ENCODE measurements at regions not wholly inside any gene's neighbourhood (a gene's known extent, or its start where the extent isn't known, plus 50 kb on each side); places are given as distances from the start of the nearest gene placed in this dataset.

DNA sequence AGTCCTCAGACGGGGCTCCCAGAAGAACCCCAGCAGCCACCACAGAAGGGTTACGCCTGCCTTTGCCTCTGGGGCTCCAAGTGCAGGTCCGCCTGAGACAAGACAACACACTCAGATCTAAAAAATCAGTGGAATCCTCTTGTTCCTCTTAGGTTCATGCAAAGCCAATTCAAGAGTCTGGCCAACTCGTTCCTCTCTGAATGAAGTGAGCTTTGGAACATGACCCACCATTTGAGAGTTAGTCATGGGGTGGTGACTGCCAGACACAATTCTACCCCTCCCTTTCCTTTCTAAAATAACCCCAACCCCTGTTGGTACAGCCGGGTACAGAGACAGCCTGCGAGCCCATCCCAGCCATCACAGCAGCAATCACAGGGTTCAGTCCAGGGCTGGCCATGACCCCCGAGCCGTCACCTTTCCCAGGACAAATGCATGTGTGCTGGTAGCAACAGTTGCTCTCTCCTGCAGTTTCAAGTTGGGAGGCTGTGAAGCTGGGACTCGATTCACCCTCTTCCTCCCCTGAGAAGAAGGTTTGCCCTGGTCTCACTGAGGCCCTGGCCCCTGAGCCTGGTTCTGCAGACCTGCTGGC is 183.1 kb upstream of the SH3BP4 start:
- DNase-seq (ENCODE audit: insufficient read length, low spot score), result no peak
- FAIRE-seq, result no peak
- TF ChIP-seq POLR2A (IDR thresholded peaks at IDR 0.05; ENCODE audit: low read depth, low read length), result no peak
- no peak for TF ChIP-seq SPI1 (IDR thresholded peaks at IDR 0.05; ENCODE audit: low read depth, low read length)
- TF ChIP-seq PAX5 (IDR thresholded peaks at IDR 0.05; ENCODE audit: insufficient read depth, low read length, severe bottlenecking), result no peak
- TF ChIP-seq TAF1 (IDR thresholded peaks at IDR 0.05; ENCODE audit: low read depth, low read length), result no peak
- TF ChIP-seq POU2F2 (IDR thresholded peaks at IDR 0.05; ENCODE audit: low read depth, low read length), result no peak
- TF ChIP-seq POLR2AphosphoS5 (IDR thresholded peaks at IDR 0.05; ENCODE audit: low read depth, low read length), result no peak

- FAIRE-seq (no peak), DNase-seq (ENCODE audit: insufficient read length, low spot score) (no peak)
- TF ChIP-seq SPI1 (IDR thresholded peaks at IDR 0.05; ENCODE audit: low read depth, low read length), result no peak
- no peak for TF ChIP-seq TAF1 (IDR thresholded peaks at IDR 0.05; ENCODE audit: low read depth, low read length)
- TF ChIP-seq PAX5 (IDR thresholded peaks at IDR 0.05; ENCODE audit: insufficient read depth, low read length, severe bottlenecking), result no peak
- no peak for TF ChIP-seq POU2F2 (IDR thresholded peaks at IDR 0.05; ENCODE audit: low read depth, low read length)
Measured at GRCh38 chr2:234765279-234765678, 186.5 kb upstream of the SH3BP4 start.

DNA sequence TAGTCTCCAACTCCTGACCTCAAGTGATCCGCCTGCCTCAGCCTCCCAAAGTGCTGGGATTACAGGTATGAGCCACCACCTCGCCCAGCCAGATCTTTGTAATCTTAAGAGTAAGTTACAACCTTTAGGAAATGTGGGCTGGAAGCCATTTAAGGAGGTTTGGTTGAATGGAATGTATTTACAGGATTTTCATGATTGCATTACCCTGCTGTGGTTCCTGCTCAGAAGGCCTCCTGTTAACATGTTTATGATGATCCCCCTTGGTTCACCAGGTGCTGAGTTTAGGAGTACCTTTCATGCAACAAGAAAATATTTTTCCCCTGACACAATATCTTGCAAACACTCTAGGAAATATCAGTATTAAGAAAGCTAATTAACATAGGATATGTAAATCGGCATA is 187.4 kb upstream of the SH3BP4 start:
- DNase-seq (ENCODE audit: insufficient read length, low spot score), result no peak
- TF ChIP-seq POLR2A (IDR thresholded peaks at IDR 0.05; ENCODE audit: low read depth, low read length), result no peak
- TF ChIP-seq SPI1 (IDR thresholded peaks at IDR 0.05; ENCODE audit: low read depth, low read length), result no peak
- no peak for FAIRE-seq

DNA sequence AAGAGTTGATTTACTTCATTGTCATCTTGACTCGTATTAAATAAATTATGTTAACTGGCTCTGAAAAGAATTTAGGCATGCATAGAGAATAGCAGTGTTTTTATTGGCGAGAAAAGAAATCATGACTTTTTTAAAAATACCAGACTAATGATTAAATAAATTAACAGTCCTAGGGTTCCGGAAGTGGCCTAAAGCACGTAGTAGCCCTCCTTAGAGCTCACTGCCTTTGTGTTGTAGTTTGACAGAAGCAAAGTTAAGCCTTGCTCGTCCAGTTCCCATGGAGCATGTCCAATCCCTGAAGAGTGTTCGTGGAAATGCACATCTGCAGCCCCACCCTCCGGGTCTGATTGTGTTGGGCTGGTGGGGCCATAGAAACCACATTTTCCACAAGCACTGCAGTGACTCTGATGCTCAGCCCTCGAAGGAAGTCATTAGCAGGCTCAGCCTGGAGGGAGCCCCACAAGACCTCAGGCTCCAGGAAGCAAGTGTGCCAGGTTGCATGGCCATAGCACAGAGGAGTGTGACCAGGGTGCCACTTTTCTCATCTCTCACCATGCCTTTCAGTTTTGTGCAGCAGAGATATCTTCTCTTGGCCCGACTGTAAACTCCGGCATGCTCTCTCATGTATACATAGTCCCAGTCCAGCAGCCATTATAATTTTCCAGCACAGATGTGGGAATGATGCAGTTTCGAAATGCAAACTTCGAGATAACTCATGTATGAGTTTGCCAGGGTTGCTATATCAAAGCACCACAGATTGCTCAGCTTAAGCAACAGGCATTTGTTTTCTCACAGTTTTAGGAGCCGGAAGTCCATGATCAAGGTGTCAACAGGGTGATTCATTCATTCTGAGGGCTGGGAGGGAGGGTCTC is 188.6 kb upstream of the SH3BP4 start:
- no peak for DNase-seq (ENCODE audit: insufficient read length, low spot score)
- no peak for TF ChIP-seq POLR2AphosphoS5 (IDR thresholded peaks at IDR 0.05; ENCODE audit: low read depth, low read length)
- no peak for TF ChIP-seq POU2F2 (IDR thresholded peaks at IDR 0.05; ENCODE audit: low read depth, low read length)
- TF ChIP-seq TAF1 (IDR thresholded peaks at IDR 0.05; ENCODE audit: low read depth, low read length), result no peak
- FAIRE-seq, result no peak

GRCh38 chr2:234761910-234762309 is 189.9 kb upstream of the SH3BP4 start:
- no peak for FAIRE-seq
- DNase-seq (ENCODE audit: insufficient read length, low spot score), result no peak
- TF ChIP-seq SPI1 (IDR thresholded peaks at IDR 0.05; ENCODE audit: low read depth, low read length) (no peak), PAX5 (IDR thresholded peaks at IDR 0.05; ENCODE audit: insufficient read depth, low read length, severe bottlenecking) (no peak), TAF1 (IDR thresholded peaks at IDR 0.05; ENCODE audit: low read depth, low read length) (no peak), POLR2A (IDR thresholded peaks at IDR 0.05; ENCODE audit: low read depth, low read length) (no peak), POU2F2 (IDR thresholded peaks at IDR 0.05; ENCODE audit: low read depth, low read length) (no peak), POLR2AphosphoS5 (IDR thresholded peaks at IDR 0.05; ENCODE audit: low read depth, low read length) (no peak)

- no peak for DNase-seq (ENCODE audit: insufficient read length, low spot score)
Measured at GRCh38 chr2:234754126-234754525, 197.7 kb upstream of the SH3BP4 start.

DNA sequence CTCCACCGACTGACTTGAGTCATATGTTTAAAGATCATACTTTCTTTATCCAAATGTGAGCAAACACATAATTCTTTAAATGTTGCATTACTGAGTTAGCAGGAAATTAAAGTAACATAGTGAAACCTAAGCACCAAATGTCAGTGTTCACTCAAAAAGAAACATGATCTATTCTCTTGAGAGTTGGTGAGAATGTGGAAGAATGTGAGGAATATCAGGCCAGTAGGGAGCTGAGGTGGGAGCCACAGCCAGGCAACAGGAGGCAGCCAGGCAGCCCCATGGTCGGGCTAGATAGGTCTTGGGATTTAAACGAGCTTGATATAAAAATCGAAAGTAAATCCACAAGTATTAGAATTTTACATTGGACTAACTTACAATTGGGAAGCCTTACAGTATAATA is 198.1 kb upstream of the SH3BP4 start:
- DNase-seq (ENCODE audit: insufficient read length, low spot score) (no peak), FAIRE-seq (no peak)
- TF ChIP-seq TAF1 (IDR thresholded peaks at IDR 0.05; ENCODE audit: low read depth, low read length) (no peak), POU2F2 (IDR thresholded peaks at IDR 0.05; ENCODE audit: low read depth, low read length) (no peak), SPI1 (IDR thresholded peaks at IDR 0.05; ENCODE audit: low read depth, low read length) (no peak), POLR2A (IDR thresholded peaks at IDR 0.05; ENCODE audit: low read depth, low read length) (no peak), POLR2AphosphoS5 (IDR thresholded peaks at IDR 0.05; ENCODE audit: low read depth, low read length) (no peak), PAX5 (IDR thresholded peaks at IDR 0.05; ENCODE audit: insufficient read depth, low read length, severe bottlenecking) (no peak)

More at GRCh38 chr2:234754126-234754525, 197.7 kb upstream of the SH3BP4 start:
- TF ChIP-seq SPI1 (IDR thresholded peaks at IDR 0.05; ENCODE audit: low read depth, low read length) (no peak), POU2F2 (IDR thresholded peaks at IDR 0.05; ENCODE audit: low read depth, low read length) (no peak), PAX5 (IDR thresholded peaks at IDR 0.05; ENCODE audit: insufficient read depth, low read length, severe bottlenecking) (no peak), TAF1 (IDR thresholded peaks at IDR 0.05; ENCODE audit: low read depth, low read length) (no peak), POLR2AphosphoS5 (IDR thresholded peaks at IDR 0.05; ENCODE audit: low read depth, low read length) (no peak), POLR2A (IDR thresholded peaks at IDR 0.05; ENCODE audit: low read depth, low read length) (no peak)
- no peak for FAIRE-seq

GRCh38 chr2:234752966-234753365 is 198.9 kb upstream of the SH3BP4 start:
- FAIRE-seq, result no peak
- DNase-seq (ENCODE audit: insufficient read length, low spot score), result no peak
- TF ChIP-seq POU2F2 (IDR thresholded peaks at IDR 0.05; ENCODE audit: low read depth, low read length) (no peak), TAF1 (IDR thresholded peaks at IDR 0.05; ENCODE audit: low read depth, low read length) (no peak), POLR2AphosphoS5 (IDR thresholded peaks at IDR 0.05; ENCODE audit: low read depth, low read length) (no peak), PAX5 (IDR thresholded peaks at IDR 0.05; ENCODE audit: insufficient read depth, low read length, severe bottlenecking) (no peak), SPI1 (IDR thresholded peaks at IDR 0.05; ENCODE audit: low read depth, low read length) (no peak), POLR2A (IDR thresholded peaks at IDR 0.05; ENCODE audit: low read depth, low read length) (no peak)

- FAIRE-seq (no peak), DNase-seq (ENCODE audit: insufficient read length, low spot score) (no peak)
- no peak for TF ChIP-seq POLR2AphosphoS5 (IDR thresholded peaks at IDR 0.05; ENCODE audit: low read depth, low read length)
Measured at GRCh38 chr2:234751275-234751973, 200.4 kb upstream of the SH3BP4 start.

Data from GM12891 (cell line).